Activated CD4-positive, alpha-beta T cell treated with anti-CD3 and anti-CD28 coated beads, Interleukin-2, Interleukin-4, amounts not matched to agents 100 ng/mL and 50 ng/mL, durations not matched to agents 16 hours and 8 hours (primary cell): ENCODE measurements at regions not wholly inside any gene's neighbourhood (a gene's known extent, or its start where the extent isn't known, plus 50 kb on each side); places are given as distances from the start of the nearest gene placed in this dataset.
"Not testable (repeated sequence)": the region's sequence is repeated elsewhere in the genome, so short reads cannot be mapped to it uniquely, and the experiment has no call there.

Experiments
- DNase-seq: peaks from one replicate; pipeline ENCODE4 v3.0.0-alpha.2; 2020; ENCODE audit warnings: low spot score

DNA sequence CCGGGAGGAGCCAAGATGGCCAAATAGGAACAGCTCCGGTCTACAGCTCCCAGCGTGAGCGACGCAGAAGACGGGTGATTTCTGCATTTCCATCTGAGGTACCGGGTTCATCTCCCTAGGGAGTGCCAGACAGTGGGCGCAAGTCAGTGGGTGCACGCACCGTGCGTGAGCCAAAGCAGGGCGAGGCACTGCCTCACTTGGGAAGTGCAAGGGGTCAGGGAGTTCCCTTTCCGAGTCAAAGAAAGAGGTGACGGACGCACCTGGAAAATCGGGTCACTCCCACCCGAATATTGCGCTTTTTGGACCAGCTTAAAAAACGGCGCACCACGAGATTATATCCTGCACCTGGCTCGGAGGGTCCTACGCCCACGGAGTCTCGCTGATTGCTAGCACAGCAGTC lies 400.8 kb upstream of the KLHL29 start:
- DNase-seq: not testable (repeated sequence)

DNA sequence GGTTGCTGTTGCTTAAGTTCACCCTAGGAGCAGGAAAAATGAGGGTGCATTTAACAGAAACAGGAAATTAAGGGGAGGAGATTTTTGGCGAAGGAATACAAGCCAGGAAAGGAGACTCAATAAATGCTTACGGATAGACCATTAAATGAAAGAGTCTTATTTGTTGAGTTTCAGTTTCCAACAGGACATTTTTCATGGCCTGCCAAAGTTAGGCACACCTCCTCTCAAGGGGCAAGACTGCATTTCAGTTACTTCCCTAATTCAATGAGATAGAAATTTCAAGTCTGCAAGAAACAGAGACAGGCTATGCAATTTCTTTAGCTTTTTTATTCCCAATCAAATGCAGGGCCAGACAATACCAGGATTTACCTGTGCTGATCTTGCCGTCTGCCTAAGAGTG lies 394.7 kb upstream of the KLHL29 start:
- DNase-seq: no peak

DNA sequence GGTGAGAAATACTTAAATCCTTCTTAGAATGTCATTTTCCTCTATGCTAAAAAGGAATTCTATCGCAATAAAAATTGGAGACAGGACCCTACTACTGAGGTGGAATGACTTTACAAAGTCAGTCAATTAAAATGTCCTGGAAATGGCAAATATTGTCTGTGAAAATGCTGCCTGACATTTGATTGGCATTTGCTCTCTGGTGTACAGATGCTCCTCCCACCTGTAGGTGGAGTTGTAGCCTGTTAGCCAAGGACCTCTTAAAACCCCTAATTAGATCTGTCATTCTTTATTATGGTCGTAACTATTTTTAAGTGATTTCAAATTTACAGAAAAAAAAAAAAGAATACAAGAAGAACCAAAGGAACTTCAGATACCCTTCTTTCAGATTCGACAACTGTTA lies 393.1 kb upstream of the KLHL29 start:
- DNase-seq: no peak

DNA sequence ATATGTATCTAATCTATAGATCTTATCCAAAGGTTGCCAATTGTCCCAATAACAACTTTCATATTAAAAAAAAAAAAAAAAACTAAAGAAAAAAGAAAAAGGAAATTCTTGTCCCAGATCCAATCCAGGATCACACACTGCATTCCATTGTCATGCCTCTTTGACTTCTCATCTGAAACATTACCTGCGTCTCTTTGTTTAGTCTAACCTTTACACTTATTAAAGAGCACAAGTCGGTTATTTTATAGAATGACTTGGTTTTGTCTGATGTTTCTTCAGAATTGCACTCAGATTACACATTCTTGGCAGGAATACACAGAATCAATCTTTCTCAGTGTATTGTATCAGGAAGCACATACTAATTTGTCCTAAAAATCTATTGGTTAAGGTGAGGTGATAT lies 392.5 kb upstream of the KLHL29 start:
- DNase-seq: no peak

DNA sequence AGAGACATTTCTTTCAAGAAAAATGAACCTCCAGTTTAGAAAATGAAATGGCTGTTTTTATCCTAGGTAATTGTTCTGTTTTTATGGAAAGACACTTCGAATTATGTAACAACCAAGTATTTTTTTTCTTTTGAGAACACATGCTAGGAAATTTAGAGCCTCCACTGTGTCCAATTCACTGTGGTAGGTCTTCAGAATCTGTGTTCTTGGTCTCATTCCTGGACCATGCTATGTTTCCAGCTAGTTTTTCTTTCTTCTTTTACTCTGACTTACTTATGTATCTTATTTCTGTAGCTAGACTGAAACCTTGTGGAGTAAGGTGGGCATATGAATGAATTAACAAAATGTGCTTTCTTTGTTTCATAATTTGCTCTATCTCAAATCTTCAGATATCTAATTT lies 391.7 kb upstream of the KLHL29 start:
- DNase-seq: no peak

DNA sequence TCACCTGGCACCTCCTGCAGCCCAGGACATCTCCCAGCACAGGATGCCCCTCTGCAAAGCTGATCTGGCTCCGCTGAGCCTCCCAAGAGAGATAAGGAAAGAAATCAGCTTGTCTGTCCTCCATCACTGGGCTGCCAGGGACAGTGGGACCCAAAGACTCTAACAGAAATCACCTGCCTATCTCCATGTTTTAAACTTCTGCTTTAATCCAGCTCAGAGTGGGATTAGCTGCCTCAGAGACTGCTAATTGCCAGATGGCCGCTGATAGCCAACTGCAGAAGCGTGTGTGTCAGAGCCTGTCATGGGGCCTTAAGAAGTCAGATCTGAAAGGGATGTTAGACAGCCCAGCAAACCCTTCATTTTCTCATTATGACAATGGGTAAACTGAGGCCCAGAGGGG lies 389.4 kb upstream of the KLHL29 start:
- no peak for DNase-seq

DNA sequence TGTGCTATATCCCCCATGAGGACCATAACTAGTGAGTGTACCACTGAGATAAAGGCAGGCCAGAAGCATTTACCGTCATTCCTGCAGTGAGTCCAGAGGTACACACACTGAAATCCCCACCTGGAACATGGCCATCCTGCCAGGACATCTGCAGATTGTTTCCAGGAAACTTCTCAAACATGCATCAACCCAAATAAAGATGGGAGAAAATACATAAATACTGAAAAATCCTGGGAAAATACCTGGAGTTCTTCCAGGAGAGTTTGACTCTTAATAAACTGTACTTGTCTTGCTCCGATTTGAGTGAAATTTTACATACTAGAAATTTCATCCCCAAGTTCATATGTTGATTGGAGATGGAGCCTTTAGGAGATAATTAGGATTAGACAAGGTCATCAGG lies 388.1 kb upstream of the KLHL29 start:
- DNase-seq: no peak

DNA sequence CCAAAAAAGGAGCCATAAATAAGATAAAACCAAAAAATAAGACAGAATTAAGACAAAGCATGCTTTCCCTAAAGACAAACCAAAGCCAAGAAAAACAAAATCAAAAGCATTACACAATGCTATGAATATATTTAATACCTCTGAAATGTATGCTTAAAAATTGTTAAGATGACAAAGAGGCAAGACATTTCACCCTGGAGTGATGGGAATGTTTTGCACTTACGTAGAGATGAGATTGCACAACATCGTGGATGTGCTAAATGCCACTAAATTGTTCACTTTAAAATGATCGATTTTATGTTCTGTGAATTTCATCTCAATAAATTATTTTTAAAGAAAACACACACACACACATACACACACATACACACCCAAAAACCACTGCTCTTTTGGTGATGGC lies 386.6 kb upstream of the KLHL29 start:
- DNase-seq: no peak

DNA sequence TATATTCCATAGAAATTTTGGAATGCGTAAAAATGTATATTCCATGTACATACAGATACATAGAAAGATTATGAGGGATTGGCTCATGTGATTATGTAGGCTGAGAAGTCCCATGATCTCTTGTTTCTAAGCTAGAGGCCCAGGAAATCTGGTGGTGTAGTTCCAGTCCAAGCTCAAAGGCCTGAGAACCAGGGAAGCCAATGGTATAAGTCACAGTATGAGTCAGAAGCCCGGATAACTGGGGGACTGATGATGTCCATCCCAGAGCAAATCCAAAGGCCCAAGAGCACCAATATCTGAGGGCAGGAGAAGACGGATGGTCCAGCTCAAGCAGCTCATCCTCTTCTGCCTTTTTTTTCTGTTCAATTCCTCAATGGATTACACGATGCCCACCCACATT lies 385.0 kb upstream of the KLHL29 start:
- DNase-seq: no peak

DNA sequence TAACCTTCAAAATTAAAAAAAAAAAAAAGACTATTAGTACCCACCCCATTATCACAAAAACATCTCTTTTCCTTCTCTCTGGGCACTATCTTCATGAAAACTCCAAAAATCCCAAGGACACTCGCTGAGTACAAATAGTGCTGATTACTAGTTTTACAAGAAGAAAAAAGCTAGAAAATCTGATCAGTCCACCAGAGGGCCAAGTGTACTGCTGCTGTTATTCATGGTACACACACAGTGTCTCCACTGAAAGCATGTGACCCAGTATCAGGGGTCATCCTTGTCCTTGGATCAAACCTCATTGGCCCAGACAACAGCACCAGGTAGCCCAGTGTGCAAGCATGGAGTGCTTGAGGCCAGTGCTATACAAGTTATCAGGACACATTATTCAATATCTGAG lies 382.7 kb upstream of the KLHL29 start:
- DNase-seq: no peak

DNA sequence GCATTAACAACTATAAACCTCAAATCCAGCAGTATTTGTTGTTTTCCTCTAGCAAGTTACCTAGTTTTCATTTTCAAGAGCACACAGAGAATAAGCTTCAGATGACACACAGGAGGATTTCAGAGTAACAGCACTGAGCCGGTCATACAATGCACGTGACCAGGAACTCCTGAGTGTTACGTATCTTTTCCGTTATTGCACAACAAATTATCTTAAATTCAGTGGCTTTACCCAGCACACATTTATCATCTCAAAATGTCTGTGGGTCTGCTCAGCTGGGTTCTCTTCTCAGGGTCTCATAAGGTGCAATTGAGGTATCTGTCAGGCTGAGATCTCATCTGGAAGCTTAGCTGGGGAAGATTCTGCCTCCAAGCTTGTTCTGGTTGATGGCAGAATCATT lies 379.5 kb upstream of the KLHL29 start:
- no peak for DNase-seq

DNA sequence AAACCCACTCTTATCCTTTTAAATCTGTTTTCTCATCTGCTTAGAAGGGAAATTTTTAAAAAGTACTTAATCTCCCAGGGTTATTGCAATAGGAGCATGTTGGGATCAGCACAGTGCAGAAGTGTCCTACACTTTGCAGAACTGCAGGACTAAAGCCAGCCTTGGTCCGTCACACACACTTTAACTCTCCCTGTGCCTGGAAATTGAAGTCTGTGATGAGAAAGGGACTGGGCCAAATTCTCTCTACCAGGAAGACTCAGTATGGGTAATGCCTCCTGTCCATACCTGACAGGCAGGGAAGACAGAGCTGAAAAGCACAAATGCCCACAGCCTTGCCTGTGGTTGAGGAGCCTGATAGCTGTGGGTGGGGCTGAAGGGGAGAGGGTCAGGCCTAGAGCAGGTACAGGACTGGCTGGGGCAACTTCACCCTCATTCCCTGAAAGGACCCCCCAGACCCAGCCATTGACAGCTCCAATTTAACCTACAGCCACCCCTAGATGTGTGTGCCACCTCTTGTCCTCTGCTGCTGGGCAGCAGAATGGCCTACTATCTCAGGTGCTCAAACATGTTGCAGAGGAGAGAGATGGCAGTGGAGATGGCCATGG lies 377.2 kb upstream of the KLHL29 start:
- DNase-seq: no peak

DNA sequence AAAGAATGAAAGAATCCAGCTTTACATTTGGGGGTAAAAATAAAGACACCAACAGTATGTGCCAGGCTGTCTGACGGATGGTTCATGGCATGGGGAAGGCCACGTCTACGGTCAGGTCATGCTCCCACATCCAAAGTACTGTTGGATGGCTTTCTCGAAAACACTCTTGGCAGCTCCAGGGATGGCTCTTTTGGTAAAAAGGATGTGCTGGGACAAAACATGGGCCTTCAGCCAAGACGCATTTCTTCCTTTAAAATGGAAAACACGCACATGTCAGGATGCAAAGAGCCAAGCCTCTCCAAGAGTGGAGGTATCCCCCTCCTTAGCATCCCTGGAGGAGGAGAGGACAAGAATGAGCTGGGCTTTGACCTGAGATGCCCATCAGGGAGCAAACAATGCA lies 376.5 kb upstream of the KLHL29 start:
- no peak for DNase-seq

DNA sequence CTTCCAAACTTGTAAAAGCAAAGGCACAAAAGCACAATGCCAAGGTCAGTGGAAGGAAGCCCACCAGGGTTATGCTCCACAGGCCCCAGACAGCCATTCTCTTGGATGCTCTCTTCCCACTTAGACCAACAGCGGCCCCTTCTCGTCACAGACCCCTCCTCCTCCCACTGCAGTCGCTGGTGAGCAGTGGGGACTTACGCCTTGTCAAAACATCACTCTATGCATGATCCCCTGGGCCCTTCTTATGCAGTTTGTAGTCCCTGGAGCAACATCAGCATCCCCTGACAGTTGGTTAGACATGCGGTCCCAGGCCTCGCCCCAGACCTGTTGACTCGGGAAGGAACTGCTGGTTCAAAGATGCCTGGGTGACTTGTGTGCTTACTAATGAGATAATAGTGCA lies 376.0 kb upstream of the KLHL29 start:
- no peak for DNase-seq

DNA sequence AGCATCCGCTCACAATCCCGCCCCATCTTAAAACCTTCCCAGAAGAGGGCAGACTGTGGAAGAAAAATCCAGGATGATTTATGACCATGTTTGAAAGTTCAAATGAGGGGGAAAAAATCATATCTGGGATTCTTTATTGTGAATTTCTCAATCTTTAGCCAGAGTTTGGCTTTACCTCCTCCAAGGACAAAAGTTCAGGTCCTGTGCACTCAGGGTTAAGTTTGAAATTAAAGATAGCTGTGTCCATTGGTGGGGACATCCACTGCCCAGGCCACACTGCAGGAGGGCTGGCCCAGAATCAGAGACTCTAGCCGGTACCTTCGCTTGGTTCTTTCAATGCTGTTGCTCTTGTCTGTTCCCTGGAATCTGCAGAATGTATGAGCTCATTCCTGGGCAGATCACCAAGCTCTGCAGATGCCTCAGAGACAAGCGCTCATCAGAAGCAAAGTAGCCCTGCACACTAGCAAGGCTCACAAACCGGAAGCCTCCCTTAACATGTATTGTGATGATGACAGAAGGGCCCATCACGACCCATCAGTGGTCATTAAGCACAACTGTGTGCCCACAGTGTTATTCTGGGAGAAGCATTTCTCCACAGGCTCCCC lies 375.3 kb upstream of the KLHL29 start:
- DNase-seq: no peak

DNA sequence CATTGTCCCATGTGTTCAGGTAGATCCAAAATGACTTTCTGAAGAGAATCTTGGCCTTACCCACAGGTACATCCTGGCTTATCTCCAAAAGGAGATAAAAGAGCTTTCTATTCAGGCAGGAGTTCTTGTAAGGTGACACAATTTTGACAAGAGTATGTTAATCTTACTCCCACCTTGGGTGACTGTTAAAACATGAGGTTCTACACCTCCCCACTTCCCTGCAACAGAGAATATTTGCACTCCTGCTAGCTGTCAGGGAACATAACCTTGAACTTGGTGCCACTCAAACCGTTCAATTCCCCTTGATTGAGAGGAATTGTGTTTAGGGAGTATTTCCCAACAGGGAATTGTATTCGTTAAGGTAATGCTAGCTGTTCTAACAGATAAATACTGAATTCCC lies 372.5 kb upstream of the KLHL29 start:
- DNase-seq: no peak

DNA sequence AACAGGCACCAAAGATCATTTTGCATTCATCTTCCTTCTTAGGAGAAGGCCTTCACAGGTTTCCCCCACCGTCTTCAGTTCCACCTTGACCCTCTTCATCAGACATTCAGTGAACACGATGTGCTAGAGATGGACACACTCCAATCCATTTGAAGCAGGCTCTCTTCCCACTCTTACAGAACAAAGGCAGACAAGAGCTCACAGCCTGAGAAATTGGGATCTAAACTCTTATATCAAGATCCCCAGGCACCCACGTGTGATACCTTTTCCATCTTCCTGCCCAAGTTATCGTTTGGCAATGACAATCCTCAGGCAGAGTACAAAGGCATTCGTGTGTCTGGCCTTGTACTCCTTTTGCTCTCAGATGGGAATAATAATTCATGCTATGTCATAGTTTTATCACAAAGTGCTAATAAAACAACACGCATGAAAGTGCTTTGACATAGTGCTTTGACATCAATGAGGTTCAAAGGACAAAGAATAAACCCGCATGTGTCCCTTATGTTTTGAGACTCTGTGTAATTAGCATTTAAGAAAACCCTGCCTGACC lies 369.3 kb upstream of the KLHL29 start:
- DNase-seq: no peak

DNA sequence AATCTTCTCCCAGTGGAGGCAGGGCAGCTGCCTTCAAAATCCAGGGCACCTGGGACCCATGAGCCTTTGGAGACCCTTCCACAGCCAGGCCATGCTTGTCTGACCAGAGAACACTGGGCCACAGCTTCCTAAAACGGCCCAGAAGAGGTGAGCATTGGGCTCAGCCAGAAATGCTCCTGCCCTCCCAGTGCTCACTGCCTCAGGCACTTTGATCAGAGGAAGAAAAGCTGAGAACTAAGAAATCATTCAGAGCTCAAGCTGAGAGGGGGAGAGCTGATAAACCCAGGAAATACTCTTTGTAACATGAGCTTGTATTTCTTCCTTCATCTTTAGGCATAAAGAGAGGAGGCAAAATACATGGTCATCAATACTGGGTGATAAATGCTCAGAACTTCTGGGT lies 365.5 kb upstream of the KLHL29 start:
- DNase-seq: no peak

DNA sequence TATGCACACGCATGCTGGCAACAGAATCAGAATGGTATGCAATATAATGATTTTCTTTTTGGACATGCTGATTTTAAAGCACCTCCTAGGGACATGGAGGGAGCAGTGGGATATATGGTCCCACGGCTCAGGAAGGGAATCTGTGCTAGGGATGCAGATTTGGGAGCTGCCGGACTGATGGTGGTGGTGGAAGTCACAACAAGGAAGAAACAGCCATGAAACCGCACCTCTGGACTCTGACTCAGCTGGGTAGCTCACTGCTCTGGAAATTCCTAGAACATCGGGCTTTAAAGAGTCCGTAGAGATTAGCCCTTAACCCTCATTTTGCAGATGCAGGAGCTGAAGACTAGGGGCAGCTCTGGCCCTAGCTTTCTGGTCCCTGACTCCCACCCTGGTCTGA lies 364.3 kb upstream of the KLHL29 start:
- DNase-seq: no peak

DNA sequence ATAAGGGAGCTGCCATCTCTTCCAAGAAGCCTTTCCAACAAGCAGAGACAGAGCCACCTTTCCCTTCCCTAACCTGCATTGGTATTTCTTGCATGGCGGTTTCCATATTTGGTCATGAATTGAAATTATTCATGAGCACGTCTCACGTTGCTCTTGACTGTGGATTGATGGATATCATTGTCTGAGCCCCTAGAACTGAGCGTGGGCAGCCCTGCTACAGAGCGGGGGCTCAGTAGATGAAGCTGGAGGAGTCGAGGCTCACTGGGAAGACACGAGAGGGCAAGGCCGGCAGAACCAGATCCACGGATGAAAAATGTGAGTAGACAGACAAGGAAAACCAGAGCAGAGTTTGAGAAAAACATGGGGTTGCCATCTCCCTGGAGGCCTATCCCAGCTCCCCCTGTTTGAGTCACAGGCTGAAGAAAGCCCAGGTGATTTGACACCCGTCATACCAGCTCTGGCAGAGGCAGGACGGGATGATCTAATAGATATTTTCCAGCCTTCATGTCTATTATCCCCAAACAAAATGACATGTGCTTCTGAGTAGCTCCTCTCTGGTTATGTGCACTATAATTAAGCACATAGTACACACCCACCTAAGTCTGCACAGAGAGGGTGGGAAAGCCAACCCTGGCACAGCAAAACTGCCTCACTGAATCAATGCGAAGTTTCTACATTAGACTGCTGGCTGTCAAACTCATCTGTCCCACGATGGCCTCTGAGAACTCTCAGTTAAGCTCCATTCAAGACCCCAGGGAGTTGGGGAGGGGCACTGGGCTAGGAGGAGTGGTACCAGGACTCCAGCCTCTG lies 363.5 kb upstream of the KLHL29 start:
- no peak for DNase-seq

DNA sequence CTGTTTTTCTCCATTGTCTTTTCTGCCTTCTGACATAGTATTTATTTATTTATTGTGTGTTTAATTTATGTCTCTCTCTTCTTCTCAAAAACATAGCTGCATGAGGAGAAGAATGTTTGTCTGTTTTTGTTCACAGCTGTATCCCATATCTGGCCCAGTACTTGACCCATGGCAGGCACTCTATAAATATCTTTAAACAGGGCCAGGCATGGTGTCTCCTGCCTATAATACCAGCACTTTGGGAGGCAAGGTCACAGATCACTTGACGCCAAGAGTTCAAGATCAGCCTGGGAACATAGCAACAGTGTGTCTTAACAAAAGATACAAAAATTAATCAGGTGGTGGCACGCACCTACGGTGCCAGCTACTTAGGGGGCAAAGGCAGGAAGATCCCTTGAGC lies 361.3 kb upstream of the KLHL29 start:
- DNase-seq: no peak

DNA sequence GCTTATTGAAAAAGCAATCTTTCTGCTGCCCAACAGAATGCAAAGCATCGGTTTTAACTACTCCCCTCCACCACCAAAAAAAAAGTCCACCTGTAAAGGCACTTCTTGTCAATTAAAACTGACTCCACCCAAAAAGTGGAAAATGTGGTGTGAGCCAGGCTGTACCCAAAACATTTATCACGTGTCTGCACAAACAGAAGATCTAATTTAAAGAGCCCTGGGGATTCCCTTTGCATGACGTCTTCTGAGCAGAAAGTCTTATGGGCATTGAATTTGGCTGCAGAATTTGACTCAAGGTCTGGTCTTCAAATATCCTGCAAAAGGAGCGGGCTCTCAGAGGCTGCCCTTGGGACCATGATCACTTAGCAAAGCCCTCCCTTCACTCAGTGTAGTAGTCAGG lies 358.3 kb upstream of the KLHL29 start:
- DNase-seq: no peak

DNA sequence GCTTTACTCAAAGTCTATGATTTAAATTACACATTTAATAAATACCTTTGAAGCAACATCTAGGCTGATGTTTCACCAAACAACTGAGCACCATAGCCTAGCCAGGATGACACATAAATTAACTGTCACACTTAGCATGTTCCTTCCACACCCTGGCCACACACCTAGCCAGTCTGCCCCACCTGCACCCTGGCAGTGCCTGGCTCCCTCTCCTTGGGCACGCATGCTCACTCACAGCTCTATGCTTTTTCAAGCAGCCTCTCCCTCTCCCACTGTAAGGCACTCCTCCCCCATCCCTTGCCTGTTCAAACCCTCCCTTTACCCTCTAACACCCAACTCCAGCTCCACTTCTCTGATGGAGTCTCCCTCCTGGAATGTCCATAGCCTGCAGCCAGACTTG lies 357.6 kb upstream of the KLHL29 start:
- DNase-seq: no peak
